Dermis microvascular lymphatic vessel endothelial cell (primary cell): ENCODE measurements at regions not wholly inside any gene's neighbourhood (a gene's known extent, or its start where the extent isn't known, plus 50 kb on each side); places are given as distances from the start of the nearest gene placed in this dataset.
"Not testable (repeated sequence)": the region's sequence is repeated elsewhere in the genome, so short reads cannot be mapped to it uniquely, and the experiment has no call there.

ENCODE experiments used
- DNase-seq, 2 donors: peaks; one replicate each; pipeline versions ENCODE4 v3.0.0 to v3.0.0-alpha.2; 2010; ENCODE audit warnings: low read depth in 2 of 2

GRCh38 chr5:112533362-112533761, 114.3 kb upstream of the EPB41L4A start:
- DNase-seq: no peak

GRCh38 chr5:112534067-112534583, 115.0 kb upstream of the EPB41L4A start:
- DNase-seq: no peak

- no peak for DNase-seq
Measured at GRCh38 chr5:112534611-112535255, 115.7 kb upstream of the EPB41L4A start.

- DNase-seq: no peak
Measured at GRCh38 chr5:112535356-112535755, 116.3 kb upstream of the EPB41L4A start.

- DNase-seq: not testable (repeated sequence)
Measured at GRCh38 chr5:112544558-112544957, 125.5 kb upstream of the EPB41L4A start.

- no peak for DNase-seq
Measured at GRCh38 chr5:112546946-112547592, 128.0 kb upstream of the EPB41L4A start.

GRCh38 chr5:112548246-112548881, 129.3 kb upstream of the EPB41L4A start:
- DNase-seq: no peak

GRCh38 chr5:112549127-112549526, 130.1 kb upstream of the EPB41L4A start:
- no peak for DNase-seq

- no peak for DNase-seq
Measured at GRCh38 chr5:112549605-112550166, 130.6 kb upstream of the EPB41L4A start.

GRCh38 chr5:112551419-112552032, 132.4 kb upstream of the EPB41L4A start:
- peak; percentile 48 to 74 for DNase-seq

- DNase-seq: no peak
Measured at GRCh38 chr5:112552216-112552615, 133.1 kb upstream of the EPB41L4A start.

- DNase-seq: no peak
Measured at GRCh38 chr5:112552791-112553190, 133.7 kb upstream of the EPB41L4A start.

GRCh38 chr5:112554101-112554977, 135.3 kb upstream of the EPB41L4A start:
- no peak for DNase-seq

- DNase-seq: no peak
Measured at GRCh38 chr5:112555197-112555596, 136.1 kb upstream of the EPB41L4A start.

GRCh38 chr5:112555691-112556090, 136.6 kb upstream of the EPB41L4A start:
- DNase-seq: no peak

- not testable (repeated sequence) for DNase-seq
Measured at GRCh38 chr5:112559501-112559900, 140.4 kb upstream of the EPB41L4A start.

GRCh38 chr5:112560371-112560770, 141.3 kb upstream of the EPB41L4A start:
- no peak for DNase-seq

- no peak for DNase-seq
Measured at GRCh38 chr5:112563169-112563826, 144.2 kb upstream of the EPB41L4A start.

GRCh38 chr5:112566251-112566650, 147.2 kb upstream of the EPB41L4A start:
- DNase-seq: no peak

GRCh38 chr5:112569596-112569995, 150.5 kb upstream of the EPB41L4A start:
- no peak for DNase-seq
